Parathyroid adenoma (tissue), 2 donors: ENCODE measurements at regions not wholly inside any gene's neighbourhood (a gene's known extent, or its start where the extent isn't known, plus 50 kb on each side); places are given as distances from the start of the nearest gene placed in this dataset.
"Not testable (repeated sequence)": the region's sequence is repeated elsewhere in the genome, so short reads cannot be mapped to it uniquely, and the experiment has no call there.

Source experiments
- H2AFZ ChIP-seq: fragments of 300-600 bp; sonication (generic); one replicate; pipeline ENCODE4 v1.7.0; 2017; ENCODE audit warnings: antibody characterized with exemption, mild to moderate bottlenecking
- H3K27ac ChIP-seq: fragments of 300-600 bp; sonication (generic); one replicate; pipeline ENCODE4 v1.7.0; 2017
- H3K27me3 ChIP-seq: fragments of 300-600 bp; sonication (generic); one replicate; pipeline ENCODE4 v1.7.0; 2017; ENCODE audit warnings: low read length; ENCODE audit not compliant: control insufficient read depth, insufficient read depth
- H3K36me3 ChIP-seq: fragments of 300-600 bp; sonication (generic); one replicate; pipeline ENCODE4 v1.7.0; 2017; ENCODE audit warnings: low read length; ENCODE audit not compliant: control insufficient read depth, insufficient read depth
- H3K4me1 ChIP-seq: fragments of 300-600 bp; sonication (generic); one replicate; pipeline ENCODE4 v1.7.0; 2017; ENCODE audit warnings: control low read depth
- H3K4me2 ChIP-seq: fragments of 300-600 bp; sonication (generic); one replicate; pipeline ENCODE4 v1.7.0; 2017; ENCODE audit warnings: low read length
- H3K4me3 ChIP-seq: fragments of 300-600 bp; sonication (generic); one replicate; pipeline ENCODE4 v1.7.0; 2017; ENCODE audit warnings: low read depth, low read length
- H3K79me2 ChIP-seq: fragments of 300-600 bp; sonication (generic); one replicate; pipeline ENCODE4 v1.7.0; 2017; ENCODE audit warnings: control low read depth
- H3K9ac ChIP-seq: fragments of 300-600 bp; sonication (generic); one replicate; pipeline ENCODE4 v1.7.0; 2017; ENCODE audit warnings: mild to moderate bottlenecking
- H3K9me3 ChIP-seq: fragments of 300-600 bp; sonication (generic); one replicate; pipeline ENCODE4 v1.7.0; 2017; ENCODE audit warnings: low read length; ENCODE audit not compliant: control insufficient read depth
- TF ChIP-seq, protein P1 (sequence below): fragments of 300-600 bp; sonication (generic); IDR thresholded peaks from one replicate; pipeline ENCODE4 v1.7.0; 2017; ENCODE audit warnings: antibody characterized with exemption, mild to moderate bottlenecking
- donor health status: primary hyperparathyroidism.

DNA sequence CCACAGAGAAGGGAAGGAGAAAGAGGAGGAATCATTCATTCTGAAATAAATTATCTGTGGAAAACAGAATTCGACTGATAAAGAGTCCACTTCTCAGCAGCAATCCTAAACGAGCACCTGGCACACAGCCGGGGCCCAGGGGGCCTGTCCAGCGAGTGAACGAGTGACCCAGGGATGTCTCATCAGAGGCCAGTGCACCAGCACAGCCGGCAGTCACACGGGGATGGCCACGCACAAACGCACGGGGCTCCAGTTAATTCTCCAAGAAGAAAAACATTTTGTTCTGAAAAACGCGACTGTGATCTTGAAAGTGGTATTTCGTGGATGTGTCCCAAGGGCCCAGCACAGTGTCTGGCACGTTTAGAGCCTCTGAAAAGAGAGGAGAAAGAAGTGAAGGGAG, 154.6 kb downstream of the BRD1 start:
- Histone ChIP-seq H3K4me3 (no peak overlapping the region), H3K4me1 (no peaks in the 10 kb centered on the region), H3K9ac (no peak overlapping the region), H2AFZ (no peak overlapping the region), H3K27me3 (no peaks in the 10 kb centered on the region), H3K79me2 (no peaks in the 10 kb centered on the region), H3K4me2 (no peak overlapping the region), H3K9me3 (no peaks in the 10 kb centered on the region), H3K27ac (no peak overlapping the region), H3K36me3 (no peaks in the 10 kb centered on the region)
- TF ChIP-seq, protein P1, sequence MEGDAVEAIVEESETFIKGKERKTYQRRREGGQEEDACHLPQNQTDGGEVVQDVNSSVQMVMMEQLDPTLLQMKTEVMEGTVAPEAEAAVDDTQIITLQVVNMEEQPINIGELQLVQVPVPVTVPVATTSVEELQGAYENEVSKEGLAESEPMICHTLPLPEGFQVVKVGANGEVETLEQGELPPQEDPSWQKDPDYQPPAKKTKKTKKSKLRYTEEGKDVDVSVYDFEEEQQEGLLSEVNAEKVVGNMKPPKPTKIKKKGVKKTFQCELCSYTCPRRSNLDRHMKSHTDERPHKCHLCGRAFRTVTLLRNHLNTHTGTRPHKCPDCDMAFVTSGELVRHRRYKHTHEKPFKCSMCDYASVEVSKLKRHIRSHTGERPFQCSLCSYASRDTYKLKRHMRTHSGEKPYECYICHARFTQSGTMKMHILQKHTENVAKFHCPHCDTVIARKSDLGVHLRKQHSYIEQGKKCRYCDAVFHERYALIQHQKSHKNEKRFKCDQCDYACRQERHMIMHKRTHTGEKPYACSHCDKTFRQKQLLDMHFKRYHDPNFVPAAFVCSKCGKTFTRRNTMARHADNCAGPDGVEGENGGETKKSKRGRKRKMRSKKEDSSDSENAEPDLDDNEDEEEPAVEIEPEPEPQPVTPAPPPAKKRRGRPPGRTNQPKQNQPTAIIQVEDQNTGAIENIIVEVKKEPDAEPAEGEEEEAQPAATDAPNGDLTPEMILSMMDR = no peak

DNA sequence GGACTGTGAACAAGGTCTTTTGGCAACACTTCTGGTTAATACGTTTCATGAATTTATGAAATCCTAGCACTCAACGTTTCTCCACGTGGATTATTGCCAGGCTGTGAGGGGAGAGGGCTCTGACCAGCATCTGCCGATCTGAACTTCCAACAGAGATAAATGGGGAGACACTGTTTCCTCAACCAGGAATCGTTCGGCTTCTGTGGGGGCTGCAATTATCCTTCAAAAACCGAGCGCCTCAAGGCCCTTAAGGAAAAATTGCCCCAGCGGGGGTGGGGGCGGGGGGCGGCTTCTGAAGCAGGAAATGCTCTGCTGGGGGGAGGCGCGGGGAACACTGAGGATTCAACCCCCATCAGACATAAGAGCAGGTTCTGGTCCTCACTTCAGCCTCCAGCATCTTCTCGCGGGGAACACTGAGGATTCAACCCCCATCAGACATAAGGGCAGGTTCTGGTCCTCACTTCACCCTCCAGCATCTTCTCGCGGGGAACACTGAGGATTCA, 155.6 kb downstream of the BRD1 start:
- H3K9me3 ChIP-seq = no peaks in the 10 kb centered on the region

DNA sequence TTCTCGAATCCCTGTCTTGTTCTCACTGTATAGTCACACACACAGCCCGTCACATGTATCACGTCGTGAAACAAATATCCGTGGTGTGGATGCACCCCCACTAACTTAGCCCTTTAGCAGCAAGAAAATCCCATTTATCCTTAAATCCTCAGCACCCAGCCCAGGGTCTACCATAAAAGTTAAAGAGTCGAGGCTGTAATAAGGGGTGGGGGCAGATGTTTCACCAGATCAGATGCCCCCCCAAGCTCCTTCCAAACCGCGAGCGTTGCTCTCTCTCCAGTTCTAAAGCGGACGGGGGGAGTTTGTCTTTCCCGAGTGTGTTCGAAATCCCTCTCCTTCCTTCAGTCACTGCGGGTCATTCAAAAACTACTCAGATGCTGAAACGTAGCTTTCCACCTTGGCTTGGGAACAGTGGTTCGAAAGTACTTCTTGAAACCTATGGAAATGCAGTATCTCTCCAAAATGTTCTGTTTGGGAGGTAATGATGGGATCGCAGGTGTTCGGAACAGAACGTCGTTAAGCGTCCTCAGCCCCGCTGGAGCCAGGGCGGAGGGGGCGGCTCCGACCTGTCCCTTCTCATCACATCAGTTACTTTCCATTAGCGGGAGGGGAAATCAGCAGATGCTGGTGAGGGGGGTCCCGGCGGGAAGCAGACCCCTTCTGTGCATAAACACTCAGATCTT, 156.2 kb downstream of the BRD1 start:
- no peaks in the 10 kb centered on the region for H3K79me2 ChIP-seq
- H3K4me3 ChIP-seq = no peak overlapping the region
- H3K27ac ChIP-seq = no peak overlapping the region
- TF ChIP-seq, protein P1 = no peak
- H3K9me3 ChIP-seq = no peaks in the 10 kb centered on the region
- H3K9ac ChIP-seq = no peak overlapping the region
- no peaks in the 10 kb centered on the region for H3K4me1 ChIP-seq
- H3K36me3 ChIP-seq = no peaks in the 10 kb centered on the region
- no peaks in the 10 kb centered on the region for H3K27me3 ChIP-seq
- peak overlapping the region; percentile 57 for H3K4me2 ChIP-seq
- no peak overlapping the region for H2AFZ ChIP-seq

More for the DNA sequence above, 155.6 kb downstream of the BRD1 start:
- TF ChIP-seq, protein P1 = no peak
- H3K36me3 ChIP-seq = no peaks in the 10 kb centered on the region
- no peak overlapping the region for H2AFZ ChIP-seq
- no peaks in the 10 kb centered on the region for H3K79me2 ChIP-seq
- no peak overlapping the region for H3K27ac ChIP-seq
- H3K27me3 ChIP-seq = no peaks in the 10 kb centered on the region
- H3K4me3 ChIP-seq = no peak overlapping the region
- no peaks in the 10 kb centered on the region for H3K4me1 ChIP-seq
- no peak overlapping the region for H3K4me2 ChIP-seq
- no peak overlapping the region for H3K9ac ChIP-seq

DNA sequence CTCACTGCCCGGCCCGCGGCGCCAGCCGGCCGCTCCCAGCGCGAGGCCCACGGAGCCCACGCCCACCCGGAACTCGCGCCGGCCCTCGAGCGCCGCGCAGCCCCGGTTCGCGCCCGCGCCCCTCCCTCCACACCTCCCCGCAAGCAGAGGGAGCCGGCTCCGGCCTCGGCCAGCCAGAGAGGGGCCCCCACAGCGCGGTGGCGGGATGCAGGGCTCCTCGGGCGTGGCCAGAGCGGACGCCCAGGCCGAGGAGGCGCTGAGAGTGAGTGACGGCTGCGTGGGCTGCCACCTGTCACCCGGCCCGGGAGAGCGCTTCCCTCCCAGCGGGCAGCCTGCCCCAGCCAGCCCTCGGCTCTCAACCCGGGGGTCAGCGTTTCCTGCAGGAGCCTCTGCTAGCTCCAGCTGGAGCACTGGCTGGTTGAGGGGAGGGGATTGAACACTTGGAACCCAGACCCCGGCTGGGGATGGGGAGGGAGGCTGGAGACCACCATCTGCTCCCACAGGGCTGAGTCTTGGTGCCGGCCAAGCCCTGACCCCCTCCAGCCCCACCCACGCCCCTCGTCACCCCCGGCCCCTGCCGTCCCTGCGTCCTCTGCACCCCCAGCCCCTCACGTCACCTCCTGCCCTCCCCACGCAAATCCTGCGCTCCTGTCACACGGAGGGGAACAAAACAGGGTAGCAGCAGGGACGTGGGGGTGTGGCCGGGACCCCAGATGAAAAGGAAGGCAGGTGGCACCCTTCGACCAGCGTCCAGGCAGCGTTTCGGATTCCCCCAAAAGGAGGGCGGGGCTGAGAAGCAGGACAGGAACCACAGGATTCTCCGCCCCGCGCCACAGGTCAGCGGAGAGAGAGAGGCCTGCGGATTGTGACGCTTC, 157.0 kb downstream of the BRD1 start:
- H3K9me3 ChIP-seq = no peaks in the 10 kb centered on the region
- peak overlapping the region; percentile 7 for H3K4me3 ChIP-seq
- peak overlapping the region; percentile 57 for H3K4me2 ChIP-seq
- no peak overlapping the region for H3K9ac ChIP-seq
- TF ChIP-seq, protein P1 = no peak
- H3K27me3 ChIP-seq = no peaks in the 10 kb centered on the region
- no peaks in the 10 kb centered on the region for H3K4me1 ChIP-seq
- no peaks in the 10 kb centered on the region for H3K79me2 ChIP-seq
- peak overlapping the region; percentile 56 for H2AFZ ChIP-seq
- no peaks in the 10 kb centered on the region for H3K36me3 ChIP-seq
- no peak overlapping the region for H3K27ac ChIP-seq

DNA sequence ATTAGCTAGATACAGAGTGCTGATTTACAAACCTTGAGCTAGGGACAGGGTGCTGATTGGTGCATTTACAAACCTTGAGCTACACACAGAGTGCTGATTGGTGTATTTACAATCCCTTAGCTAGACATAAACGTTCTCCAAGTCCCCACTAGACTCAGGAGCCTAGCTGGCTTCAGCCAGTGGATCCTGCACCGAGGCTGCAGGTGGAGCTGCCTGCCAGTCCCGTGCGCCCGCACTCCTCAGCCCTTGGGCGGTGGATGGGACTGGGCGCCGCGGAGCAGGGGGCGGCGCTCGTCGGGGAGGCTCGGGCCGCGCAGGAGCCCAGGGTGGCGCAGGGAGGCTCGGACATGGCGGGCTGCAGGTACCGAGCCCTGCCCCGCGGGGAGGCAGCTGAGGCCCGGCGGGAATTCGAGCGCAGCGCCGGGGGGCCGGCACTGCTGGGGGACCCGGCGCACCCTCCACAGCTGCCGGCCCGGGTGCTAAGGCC, 157.7 kb downstream of the BRD1 start:
- not testable (repeated sequence) for H3K27me3 ChIP-seq, H3K36me3 ChIP-seq, H2AFZ ChIP-seq, H3K27ac ChIP-seq, H3K9me3 ChIP-seq, H3K4me3 ChIP-seq, H3K9ac ChIP-seq, H3K79me2 ChIP-seq, H3K4me1 ChIP-seq
- peak overlapping the region; percentile 31 for H3K4me2 ChIP-seq

DNA sequence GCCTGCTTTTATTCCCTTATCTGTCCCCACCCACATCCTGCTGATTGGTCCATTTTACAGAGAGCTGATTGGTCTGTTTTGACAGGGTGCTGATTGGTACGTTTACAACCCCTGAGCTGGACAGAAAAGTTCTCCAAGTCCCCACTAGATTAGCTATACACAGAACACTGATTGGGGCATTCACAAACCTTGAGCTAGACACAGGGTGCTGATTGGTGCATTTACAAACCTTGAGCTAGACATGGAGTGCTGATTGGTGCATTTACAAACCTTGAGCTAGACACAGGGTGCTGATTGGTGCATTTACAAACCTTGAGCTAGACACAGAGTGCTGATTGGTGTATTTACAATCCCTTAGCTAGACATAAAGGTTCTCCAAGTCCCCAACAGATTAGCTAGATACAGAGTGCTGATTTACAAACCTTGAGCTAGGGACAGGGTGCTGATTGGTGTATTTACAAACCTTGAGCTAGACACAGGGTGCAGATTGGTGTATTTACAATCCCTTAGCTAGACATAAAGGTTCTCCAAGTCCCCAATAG, 158.2 kb downstream of the BRD1 start:
- not testable (repeated sequence) for H2AFZ ChIP-seq, H3K4me1 ChIP-seq, H3K36me3 ChIP-seq, H3K4me3 ChIP-seq, H3K9ac ChIP-seq, H3K27me3 ChIP-seq, H3K79me2 ChIP-seq, H3K9me3 ChIP-seq, H3K27ac ChIP-seq, H3K4me2 ChIP-seq
